ENCODE measurements at regions not wholly inside any gene's neighbourhood (a gene's known extent, or its start where the extent isn't known, plus 50 kb on each side); places are given as distances from the start of the nearest gene placed in this dataset.

- TF ChIP-seq CTCF (IDR thresholded peaks at IDR 0.05) = no peak
- no peaks in the 10 kb centered on the region for H3K36me3 ChIP-seq
- H3K4me1 ChIP-seq = no peaks in the 10 kb centered on the region
- intact Hi-C loops (cut with DNase I) = no loop called here
- no peaks in the 10 kb centered on the region for H3K9me3 ChIP-seq
- no peak for DNase-seq
- H3K27ac ChIP-seq = no peak overlapping the region
- H3K27me3 ChIP-seq = no peaks in the 10 kb centered on the region
- H3K4me3 ChIP-seq = no peak overlapping the region
- H3K9ac ChIP-seq (ENCODE audit: low read depth in 2 of 2, low read length in 2 of 2) = no peak overlapping the region
These were observed 142.9 kb downstream of the RPIA start for GRCh38 chr2:88834376-88834775.

- H3K36me3 ChIP-seq = no peaks in the 10 kb centered on the region
- H3K4me3 ChIP-seq = no peak overlapping the region
- H3K27ac ChIP-seq = no peak overlapping the region
- no peaks in the 10 kb centered on the region for H3K9me3 ChIP-seq
- intact Hi-C loops (cut with DNase I) = no loop called here
- no peak overlapping the region for H3K9ac ChIP-seq (ENCODE audit: low read depth in 2 of 2, low read length in 2 of 2)
- DNase-seq = no peak
- TF ChIP-seq CTCF (IDR thresholded peaks at IDR 0.05) = no peak
- H3K27me3 ChIP-seq = no peaks in the 10 kb centered on the region
- H3K4me1 ChIP-seq = no peaks in the 10 kb centered on the region
These were observed 143.4 kb downstream of the RPIA start for GRCh38 chr2:88834866-88835265.

DNA sequence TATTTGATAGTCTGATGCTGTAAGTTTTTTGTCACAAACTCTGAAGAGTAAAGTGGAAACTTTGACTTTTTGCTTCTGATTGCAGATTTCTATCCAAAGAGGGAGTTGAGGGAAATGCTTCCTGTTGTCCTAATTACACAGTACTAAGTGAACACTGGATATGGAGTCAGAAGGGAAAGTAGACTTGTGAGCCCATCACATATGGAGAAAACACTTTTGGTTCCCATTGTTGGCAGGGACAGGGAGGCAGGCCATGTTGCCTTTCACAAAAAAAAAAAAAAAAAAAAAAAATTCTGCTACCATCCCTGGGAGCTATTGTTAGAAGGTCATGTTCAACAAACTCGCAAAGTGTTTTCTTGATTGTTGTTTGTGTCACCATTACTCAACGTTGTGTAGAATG, 144.3 kb downstream of the RPIA start:
- no peaks in the 10 kb centered on the region for H3K4me1 ChIP-seq
- TF ChIP-seq CTCF (IDR thresholded peaks at IDR 0.05) = no peak
- H3K27me3 ChIP-seq = no peaks in the 10 kb centered on the region
- no peak for DNase-seq
- no peaks in the 10 kb centered on the region for H3K9me3 ChIP-seq
- no peak overlapping the region for H3K9ac ChIP-seq (ENCODE audit: low read depth in 2 of 2, low read length in 2 of 2)
- intact Hi-C loops (cut with DNase I) = no loop called here
- H3K27ac ChIP-seq = no peak overlapping the region
- no peak overlapping the region for H3K4me3 ChIP-seq
- H3K36me3 ChIP-seq = no peaks in the 10 kb centered on the region

DNA sequence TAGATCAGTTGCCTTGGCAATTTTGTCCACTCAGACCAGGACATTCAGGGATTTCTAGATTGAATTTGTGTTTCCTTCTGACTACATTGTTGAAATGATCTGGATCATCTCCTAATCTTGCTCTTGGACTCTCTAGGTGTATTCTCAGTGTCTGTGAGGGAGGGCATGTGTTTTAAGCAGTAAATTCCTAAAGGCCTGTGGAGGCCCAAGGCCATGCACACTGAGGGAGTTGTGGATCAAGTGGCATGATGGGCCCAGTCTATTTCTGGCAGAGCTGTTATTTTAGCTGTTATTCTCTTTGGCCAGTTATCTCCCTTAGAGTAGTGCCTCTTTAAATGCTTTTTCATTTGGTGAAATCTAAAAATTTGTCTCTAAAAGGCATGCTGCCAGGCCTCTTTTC, 144.9 kb downstream of the RPIA start:
- Histone ChIP-seq H3K27ac (no peak overlapping the region), H3K4me3 (no peak overlapping the region), H3K27me3 (no peaks in the 10 kb centered on the region), H3K9me3 (no peaks in the 10 kb centered on the region), H3K36me3 (no peaks in the 10 kb centered on the region), H3K4me1 (no peaks in the 10 kb centered on the region), H3K9ac (ENCODE audit: low read depth in 2 of 2, low read length in 2 of 2) (no peak overlapping the region)
- intact Hi-C loops (cut with DNase I) = no loop called here
- TF ChIP-seq CTCF (IDR thresholded peaks at IDR 0.05) = no peak
- DNase-seq = no peak

DNA sequence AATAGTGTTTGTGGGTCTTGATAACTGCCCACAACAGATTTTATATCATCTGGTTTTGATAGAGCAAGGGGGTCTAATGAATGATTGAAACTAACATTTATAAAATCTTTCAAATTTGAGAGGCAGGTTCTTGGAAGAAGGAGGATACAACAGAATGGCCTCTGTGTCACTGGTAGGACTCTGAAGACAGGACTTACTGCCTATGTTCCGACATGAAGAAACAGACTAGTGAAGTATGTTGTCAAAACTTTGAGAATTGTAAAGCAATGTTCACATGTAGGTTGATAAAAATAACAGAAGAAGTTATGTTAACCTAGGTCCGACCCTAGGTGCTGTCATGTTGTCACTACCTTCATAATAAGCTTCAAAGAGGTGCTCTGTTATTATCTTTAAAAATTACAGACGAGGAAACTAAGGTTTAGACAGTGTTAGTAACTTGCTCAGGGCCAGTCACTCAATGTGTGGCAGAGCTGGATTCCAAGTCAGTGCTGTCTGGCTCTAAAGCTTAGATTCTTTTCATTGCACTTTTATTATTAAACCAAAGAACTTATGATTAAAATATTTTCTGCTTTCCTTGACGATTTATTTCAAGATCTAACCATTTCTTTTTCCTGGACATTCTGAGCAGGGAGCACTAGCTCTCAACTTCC, 146.2 kb downstream of the RPIA start:
- H3K9me3 ChIP-seq = no peaks in the 10 kb centered on the region
- no peaks in the 10 kb centered on the region for H3K27me3 ChIP-seq
- TF ChIP-seq CTCF (IDR thresholded peaks at IDR 0.05) = no peak
- no peaks in the 10 kb centered on the region for H3K36me3 ChIP-seq
- no peak overlapping the region for H3K9ac ChIP-seq (ENCODE audit: low read depth in 2 of 2, low read length in 2 of 2)
- DNase-seq = no peak
- intact Hi-C loops (cut with DNase I) = no loop called here
- no peak overlapping the region for H3K27ac ChIP-seq
- no peaks in the 10 kb centered on the region for H3K4me1 ChIP-seq
- H3K4me3 ChIP-seq = no peak overlapping the region
